ENCODE measurements at regions not wholly inside any gene's neighbourhood (a gene's known extent, or its start where the extent isn't known, plus 50 kb on each side); places are given as distances from the start of the nearest gene placed in this dataset.

GRCh38 chr11:26065944-26066343 lies 266.0 kb upstream of the ANO3 start:
- DNase-seq (ENCODE audit: low spot score), result no peak
- no peak for TF ChIP-seq CTCF (IDR thresholded peaks at IDR 0.05; ENCODE audit: extremely low read depth, insufficient read depth, missing control alignments)
- in situ Hi-C loops (cut with MboI; ENCODE audit: low pct_unique_long_range_greater_than_20kb, low sequenced_read_pairs, unreplicated experiment), result no loop called here

GRCh38 chr11:26070714-26071380 lies 261.1 kb upstream of the ANO3 start:
- TF ChIP-seq CTCF (IDR thresholded peaks at IDR 0.05; ENCODE audit: extremely low read depth, insufficient read depth, missing control alignments), result no peak
- DNase-seq (ENCODE audit: low spot score), result no peak
- in situ Hi-C loops (cut with MboI; ENCODE audit: low pct_unique_long_range_greater_than_20kb, low sequenced_read_pairs, unreplicated experiment), result no loop called here

- no peak for DNase-seq (ENCODE audit: low spot score)
- in situ Hi-C loops (cut with MboI; ENCODE audit: low pct_unique_long_range_greater_than_20kb, low sequenced_read_pairs, unreplicated experiment), result no loop called here
- TF ChIP-seq CTCF (IDR thresholded peaks at IDR 0.05; ENCODE audit: extremely low read depth, insufficient read depth, missing control alignments), result no peak
Observed at GRCh38 chr11:26072614-26073153, 259.2 kb upstream of the ANO3 start.

GRCh38 chr11:26073646-26074045 lies 258.3 kb upstream of the ANO3 start:
- DNase-seq (ENCODE audit: low spot score), result no peak
- in situ Hi-C loops (cut with MboI; ENCODE audit: low pct_unique_long_range_greater_than_20kb, low sequenced_read_pairs, unreplicated experiment), result no loop called here
- no peak for TF ChIP-seq CTCF (IDR thresholded peaks at IDR 0.05; ENCODE audit: extremely low read depth, insufficient read depth, missing control alignments)

- no peak for DNase-seq (ENCODE audit: low spot score)
- in situ Hi-C loops (cut with MboI; ENCODE audit: low pct_unique_long_range_greater_than_20kb, low sequenced_read_pairs, unreplicated experiment), result no loop called here
- no peak for TF ChIP-seq CTCF (IDR thresholded peaks at IDR 0.05; ENCODE audit: extremely low read depth, insufficient read depth, missing control alignments)
Observed at GRCh38 chr11:26076233-26076990, 255.5 kb upstream of the ANO3 start.

- DNase-seq (ENCODE audit: low spot score), result no peak
- in situ Hi-C loops (cut with MboI; ENCODE audit: low pct_unique_long_range_greater_than_20kb, low sequenced_read_pairs, unreplicated experiment), result no loop called here
- TF ChIP-seq CTCF (IDR thresholded peaks at IDR 0.05; ENCODE audit: extremely low read depth, insufficient read depth, missing control alignments), result no peak
Observed at GRCh38 chr11:26078231-26078821, 253.6 kb upstream of the ANO3 start.
